GM10266 (cell line): ENCODE measurements at regions not wholly inside any gene's neighbourhood (a gene's known extent, or its start where the extent isn't known, plus 50 kb on each side); places are given as distances from the start of the nearest gene placed in this dataset.

Source experiments
- DNase-seq: peaks from one replicate; pipeline ENCODE4 v3.0.0; 2012; ENCODE audit errors: extremely low spot score
- TF ChIP-seq, protein P1 (sequence below): IDR thresholded peaks from 2 replicates; pipeline ENCODE4 v1.5.1; 2012; ENCODE audit warnings: mild to moderate bottlenecking, low read depth; ENCODE audit not compliant: control insufficient read depth, insufficient read depth; ENCODE audit errors: missing control alignments

DNA sequence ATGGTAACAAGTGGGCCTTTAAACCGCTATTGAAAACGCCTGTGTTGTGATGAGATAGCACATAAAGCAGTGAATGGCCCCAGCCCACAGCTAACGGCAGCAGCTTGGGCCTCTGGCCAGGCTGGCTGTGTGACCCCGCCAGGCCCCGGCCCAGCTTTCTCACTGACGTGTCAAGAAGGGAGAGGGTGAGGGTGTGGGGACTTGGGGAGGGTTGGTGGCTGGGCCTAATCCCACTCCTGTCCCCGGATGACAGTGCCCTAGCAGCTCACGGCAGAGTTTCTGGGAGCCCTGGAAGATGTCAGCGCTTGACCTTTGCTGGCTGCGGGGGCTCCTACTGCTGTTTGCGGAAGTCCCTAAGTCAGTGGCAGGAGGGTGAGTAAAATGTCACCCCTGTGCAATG, 88.9 kb upstream of the SHH start:
- TF ChIP-seq, protein P1, sequence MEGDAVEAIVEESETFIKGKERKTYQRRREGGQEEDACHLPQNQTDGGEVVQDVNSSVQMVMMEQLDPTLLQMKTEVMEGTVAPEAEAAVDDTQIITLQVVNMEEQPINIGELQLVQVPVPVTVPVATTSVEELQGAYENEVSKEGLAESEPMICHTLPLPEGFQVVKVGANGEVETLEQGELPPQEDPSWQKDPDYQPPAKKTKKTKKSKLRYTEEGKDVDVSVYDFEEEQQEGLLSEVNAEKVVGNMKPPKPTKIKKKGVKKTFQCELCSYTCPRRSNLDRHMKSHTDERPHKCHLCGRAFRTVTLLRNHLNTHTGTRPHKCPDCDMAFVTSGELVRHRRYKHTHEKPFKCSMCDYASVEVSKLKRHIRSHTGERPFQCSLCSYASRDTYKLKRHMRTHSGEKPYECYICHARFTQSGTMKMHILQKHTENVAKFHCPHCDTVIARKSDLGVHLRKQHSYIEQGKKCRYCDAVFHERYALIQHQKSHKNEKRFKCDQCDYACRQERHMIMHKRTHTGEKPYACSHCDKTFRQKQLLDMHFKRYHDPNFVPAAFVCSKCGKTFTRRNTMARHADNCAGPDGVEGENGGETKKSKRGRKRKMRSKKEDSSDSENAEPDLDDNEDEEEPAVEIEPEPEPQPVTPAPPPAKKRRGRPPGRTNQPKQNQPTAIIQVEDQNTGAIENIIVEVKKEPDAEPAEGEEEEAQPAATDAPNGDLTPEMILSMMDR, result no peak
- no peak for DNase-seq

DNA sequence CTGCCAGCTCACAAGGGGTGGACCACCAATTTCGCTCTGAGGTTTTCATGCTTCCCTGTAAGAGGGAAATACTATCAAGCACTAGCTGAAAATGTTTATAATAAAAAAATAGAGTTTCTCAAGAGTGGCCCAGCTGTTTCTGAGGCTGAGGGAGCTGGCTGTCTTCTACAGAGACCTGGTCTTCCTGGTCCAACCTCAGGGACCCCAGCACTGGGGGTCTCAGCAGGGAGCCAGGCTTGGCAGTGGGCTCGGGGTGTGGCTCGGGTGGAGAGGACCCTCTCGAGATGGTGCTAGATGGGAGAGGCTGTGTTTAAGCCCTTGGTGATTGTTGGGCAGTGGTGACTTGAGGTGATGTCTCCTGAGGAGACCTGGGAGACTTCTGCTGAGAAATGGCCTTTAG, 87.3 kb upstream of the SHH start:
- TF ChIP-seq, protein P1, result no peak
- no peak for DNase-seq

DNA sequence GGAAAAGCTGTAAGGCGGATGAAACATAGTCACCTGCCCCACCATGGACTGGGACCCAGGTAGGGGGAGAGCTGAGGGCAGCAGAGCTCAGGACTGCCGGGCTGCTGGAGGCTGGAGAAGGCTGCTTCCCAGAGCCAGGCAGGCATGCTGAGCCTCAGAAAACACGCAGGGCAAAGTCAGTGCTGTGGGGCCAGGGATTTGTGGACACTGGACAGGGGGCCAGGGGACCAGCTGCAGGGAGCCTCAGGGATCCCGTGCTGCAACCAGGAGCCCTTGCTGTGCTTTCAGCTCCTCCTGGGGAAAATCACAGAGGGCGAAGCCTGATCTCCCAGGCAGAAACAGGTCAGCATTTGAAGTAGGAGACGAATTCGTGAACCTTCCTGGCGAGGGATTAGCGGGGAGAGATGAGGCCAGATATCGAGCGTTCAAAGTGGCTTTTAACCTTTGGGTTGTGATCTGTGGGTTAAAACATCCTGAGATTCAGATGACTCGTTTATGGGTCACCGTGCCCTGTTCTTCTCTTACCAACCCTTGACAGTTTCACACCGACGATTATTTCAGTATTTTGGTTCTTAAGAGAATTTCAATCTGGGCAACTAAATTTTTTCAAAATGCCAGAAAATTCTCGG, 85.6 kb upstream of the SHH start:
- no peak for DNase-seq
- TF ChIP-seq, protein P1, result no peak

DNA sequence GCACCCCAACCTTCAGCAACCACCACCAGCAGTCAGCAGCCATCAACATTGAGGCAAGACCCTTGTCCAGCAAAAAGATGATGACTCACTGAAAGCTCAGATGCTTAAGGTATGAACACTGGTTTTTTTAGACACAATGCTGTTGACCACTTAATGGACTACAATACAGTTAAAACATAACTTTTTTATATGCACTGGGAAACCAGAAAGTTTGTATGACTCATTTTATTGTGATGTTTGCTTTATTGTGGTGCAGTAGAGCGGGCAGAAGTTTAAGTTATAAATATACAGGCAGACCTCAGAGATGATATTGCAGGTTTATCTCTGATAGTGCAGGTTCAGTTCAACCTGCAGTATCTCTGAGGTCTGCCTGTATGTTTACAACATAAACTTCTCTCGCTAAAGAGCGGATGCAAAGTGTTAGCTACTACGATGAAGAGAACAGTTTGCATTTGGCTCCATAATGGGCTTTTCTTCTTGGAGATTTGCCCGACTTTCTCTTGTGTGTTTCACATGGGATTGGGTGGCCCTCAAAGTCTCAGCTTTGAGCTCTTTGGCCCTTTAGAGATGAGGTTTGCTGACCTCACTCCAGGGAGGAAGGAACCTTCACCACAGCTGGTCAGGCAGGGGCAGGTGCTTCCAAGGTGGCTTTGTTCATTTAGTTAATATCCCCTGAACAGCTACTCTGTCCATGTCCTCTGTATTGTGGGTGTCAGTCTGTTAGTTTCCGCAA, 84.4 kb upstream of the SHH start:
- DNase-seq, result no peak
- TF ChIP-seq, protein P1, result no peak

DNA sequence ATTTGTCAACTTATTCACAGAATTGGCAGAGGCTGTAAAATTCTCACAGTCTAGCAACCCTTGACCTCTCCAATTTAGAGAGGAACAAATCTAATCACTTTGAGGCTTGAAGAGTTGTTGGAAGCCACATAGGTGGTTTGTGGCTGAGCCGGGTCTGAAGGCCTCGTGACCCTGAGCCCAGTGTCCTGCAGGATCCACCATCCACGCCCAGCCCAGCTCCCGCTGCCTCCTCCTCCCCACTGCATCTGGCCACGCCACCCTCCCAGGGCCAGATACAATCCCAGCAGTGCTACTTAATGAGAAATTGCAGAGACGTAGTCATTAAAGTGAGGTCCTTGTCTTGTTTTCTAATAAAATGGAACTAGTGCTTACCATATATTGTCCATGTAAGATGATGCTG, 81.4 kb upstream of the SHH start:
- DNase-seq, result no peak
- TF ChIP-seq, protein P1, result no peak

DNA sequence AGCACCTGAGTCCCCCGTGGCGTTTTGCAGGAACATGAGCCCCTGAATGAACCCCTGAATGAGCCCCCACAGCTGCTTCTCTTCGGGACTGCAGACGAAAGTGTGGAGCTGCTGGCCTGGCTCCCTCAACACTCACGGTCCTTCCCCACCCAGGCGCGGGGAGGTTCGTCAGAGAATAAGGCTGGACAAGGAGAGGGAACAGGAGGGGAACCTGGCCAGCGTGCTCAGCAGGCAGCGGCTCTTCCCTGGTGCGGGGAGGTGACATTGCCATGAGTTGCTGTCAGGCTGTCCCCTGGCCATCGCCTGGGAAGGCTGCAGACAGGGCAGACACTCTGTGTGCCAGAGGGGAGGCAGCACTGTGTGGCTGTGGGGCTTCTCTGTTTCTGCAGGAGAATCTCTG, 80.9 kb upstream of the SHH start:
- TF ChIP-seq, protein P1, result no peak
- no peak for DNase-seq
